ENCODE measurements at regions not wholly inside any gene's neighbourhood (a gene's known extent, or its start where the extent isn't known, plus 50 kb on each side); places are given as distances from the start of the nearest gene placed in this dataset.

DNA sequence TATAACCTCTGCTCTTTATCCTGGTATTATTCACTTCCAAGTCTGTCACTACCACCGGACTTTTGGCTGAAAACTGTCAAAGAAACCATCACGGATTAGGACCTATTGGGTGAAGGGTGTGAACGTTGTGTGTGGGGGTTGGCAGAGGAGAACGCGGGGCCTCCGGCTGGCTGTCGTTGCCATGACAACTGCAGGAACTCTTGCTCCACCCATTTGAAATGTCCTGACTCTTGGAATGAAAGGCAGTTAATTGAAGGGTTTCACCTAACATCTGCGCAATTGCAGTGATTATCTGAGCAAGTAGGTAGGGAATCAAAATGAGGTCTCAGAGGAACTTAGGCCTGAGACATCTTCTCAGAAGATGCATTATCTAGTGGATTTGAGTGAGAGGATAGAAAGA, 60.9 kb upstream of the CLMP start:
- TF ChIP-seq, protein P1, sequence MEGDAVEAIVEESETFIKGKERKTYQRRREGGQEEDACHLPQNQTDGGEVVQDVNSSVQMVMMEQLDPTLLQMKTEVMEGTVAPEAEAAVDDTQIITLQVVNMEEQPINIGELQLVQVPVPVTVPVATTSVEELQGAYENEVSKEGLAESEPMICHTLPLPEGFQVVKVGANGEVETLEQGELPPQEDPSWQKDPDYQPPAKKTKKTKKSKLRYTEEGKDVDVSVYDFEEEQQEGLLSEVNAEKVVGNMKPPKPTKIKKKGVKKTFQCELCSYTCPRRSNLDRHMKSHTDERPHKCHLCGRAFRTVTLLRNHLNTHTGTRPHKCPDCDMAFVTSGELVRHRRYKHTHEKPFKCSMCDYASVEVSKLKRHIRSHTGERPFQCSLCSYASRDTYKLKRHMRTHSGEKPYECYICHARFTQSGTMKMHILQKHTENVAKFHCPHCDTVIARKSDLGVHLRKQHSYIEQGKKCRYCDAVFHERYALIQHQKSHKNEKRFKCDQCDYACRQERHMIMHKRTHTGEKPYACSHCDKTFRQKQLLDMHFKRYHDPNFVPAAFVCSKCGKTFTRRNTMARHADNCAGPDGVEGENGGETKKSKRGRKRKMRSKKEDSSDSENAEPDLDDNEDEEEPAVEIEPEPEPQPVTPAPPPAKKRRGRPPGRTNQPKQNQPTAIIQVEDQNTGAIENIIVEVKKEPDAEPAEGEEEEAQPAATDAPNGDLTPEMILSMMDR (IDR thresholded peaks at IDR 0.05) = no peak
- H3K4me1 ChIP-seq = no peaks in the 10 kb centered on the region
- H3K79me2 ChIP-seq = no peaks in the 10 kb centered on the region
- H3K27ac ChIP-seq = no peak overlapping the region
- no peak overlapping the region for H3K9ac ChIP-seq
- no peaks in the 10 kb centered on the region for H3K9me3 ChIP-seq (ENCODE audit: control insufficient read depth, low read length)
- no peaks in the 10 kb centered on the region for H3K27me3 ChIP-seq (ENCODE audit: control insufficient read depth, insufficient read depth, low read length)
- no peak overlapping the region for H3K4me2 ChIP-seq (ENCODE audit: low read length)
- H3K36me3 ChIP-seq (ENCODE audit: control insufficient read depth, insufficient read depth, low read length) = no peaks in the 10 kb centered on the region
- H3K4me3 ChIP-seq (ENCODE audit: low read depth, low read length) = no peak overlapping the region
- no peak overlapping the region for H2AFZ ChIP-seq

DNA sequence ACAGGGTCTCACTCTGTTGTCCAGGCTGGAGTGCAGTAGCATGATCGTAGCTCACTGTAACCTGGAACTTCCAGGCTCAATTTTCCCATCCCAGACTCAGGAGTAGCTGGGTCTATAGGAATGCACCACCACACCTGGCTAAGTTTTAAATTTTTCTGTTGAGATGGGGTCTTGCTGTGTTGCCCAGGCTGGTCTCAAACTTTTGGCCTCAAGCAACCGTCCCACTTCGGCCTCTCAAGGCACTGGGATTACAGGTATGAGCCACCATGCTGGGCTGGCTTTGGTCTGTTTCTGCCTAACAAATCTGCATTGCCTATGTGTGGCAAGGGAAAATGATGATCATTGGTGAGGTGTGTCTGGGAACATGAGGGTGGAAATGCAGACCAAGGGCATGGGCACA, 59.3 kb upstream of the CLMP start:
- no peak overlapping the region for H3K4me3 ChIP-seq (ENCODE audit: low read depth, low read length)
- TF ChIP-seq, protein P1 (IDR thresholded peaks at IDR 0.05) = no peak

DNA sequence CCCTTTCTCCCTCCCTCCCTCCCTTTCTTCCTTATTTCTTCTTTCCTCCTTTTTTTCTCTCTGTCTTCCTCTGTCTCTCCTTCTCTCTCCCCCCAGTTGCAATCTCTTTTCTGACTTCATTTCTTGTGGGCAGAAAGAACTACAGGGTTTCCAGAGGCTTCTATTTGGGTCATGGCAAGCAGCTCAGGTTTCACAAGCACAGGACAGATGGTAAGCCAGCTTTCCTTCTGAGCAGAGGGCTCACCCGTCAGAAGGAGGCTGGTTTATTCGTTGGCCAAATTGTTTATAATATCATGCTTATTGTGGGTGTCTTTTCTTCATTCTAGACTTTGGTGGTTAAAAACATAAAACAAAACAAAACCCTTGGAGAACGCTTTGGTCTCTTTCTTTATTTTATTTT, 58.9 kb upstream of the CLMP start:
- Histone ChIP-seq H3K4me3 (ENCODE audit: low read depth, low read length) (no peak overlapping the region), H3K79me2 (no peaks in the 10 kb centered on the region), H3K4me1 (no peaks in the 10 kb centered on the region), H2AFZ (no peak overlapping the region), H3K4me2 (ENCODE audit: low read length) (no peak overlapping the region), H3K9me3 (ENCODE audit: control insufficient read depth, low read length) (no peaks in the 10 kb centered on the region), H3K27ac (no peak overlapping the region), H3K36me3 (ENCODE audit: control insufficient read depth, insufficient read depth, low read length) (no peaks in the 10 kb centered on the region), H3K27me3 (ENCODE audit: control insufficient read depth, insufficient read depth, low read length) (no peaks in the 10 kb centered on the region), H3K9ac (no peak overlapping the region)
- TF ChIP-seq, protein P1 (IDR thresholded peaks at IDR 0.05) = no peak

More for the DNA sequence above, 59.3 kb upstream of the CLMP start:
- Histone ChIP-seq H3K79me2 (no peaks in the 10 kb centered on the region), H3K4me1 (no peaks in the 10 kb centered on the region), H3K9me3 (ENCODE audit: control insufficient read depth, low read length) (no peaks in the 10 kb centered on the region), H3K27ac (no peak overlapping the region), H3K9ac (no peak overlapping the region), H2AFZ (no peak overlapping the region), H3K36me3 (ENCODE audit: control insufficient read depth, insufficient read depth, low read length) (no peaks in the 10 kb centered on the region), H3K27me3 (ENCODE audit: control insufficient read depth, insufficient read depth, low read length) (no peaks in the 10 kb centered on the region), H3K4me2 (ENCODE audit: low read length) (no peak overlapping the region)

DNA sequence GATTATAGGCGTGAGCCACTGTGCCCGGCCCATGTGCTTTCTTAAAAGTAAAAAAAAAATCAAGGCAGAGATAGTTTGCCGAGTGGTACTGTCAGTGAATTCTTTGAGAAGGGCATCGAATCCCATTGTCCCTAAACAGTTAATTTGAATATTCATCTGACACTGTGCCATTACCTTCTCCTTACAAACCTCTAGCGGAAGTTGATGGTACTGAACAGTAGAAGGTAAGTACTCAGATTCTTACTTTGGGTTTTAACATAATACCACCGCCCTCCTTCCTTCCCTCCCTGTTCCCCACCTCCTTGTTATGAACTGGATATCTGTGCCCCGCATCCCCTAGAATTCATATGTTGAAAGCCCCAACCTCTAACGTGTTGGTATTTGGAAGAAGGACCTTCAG, 58.2 kb upstream of the CLMP start:
- H3K4me3 ChIP-seq (ENCODE audit: low read depth, low read length) = no peak overlapping the region
- no peaks in the 10 kb centered on the region for H3K79me2 ChIP-seq
- no peak overlapping the region for H3K9ac ChIP-seq
- TF ChIP-seq, protein P1 (IDR thresholded peaks at IDR 0.05) = no peak
- H2AFZ ChIP-seq = no peak overlapping the region
- no peak overlapping the region for H3K4me2 ChIP-seq (ENCODE audit: low read length)
- no peak overlapping the region for H3K27ac ChIP-seq
- H3K27me3 ChIP-seq (ENCODE audit: control insufficient read depth, insufficient read depth, low read length) = no peaks in the 10 kb centered on the region
- H3K36me3 ChIP-seq (ENCODE audit: control insufficient read depth, insufficient read depth, low read length) = no peaks in the 10 kb centered on the region
- H3K4me1 ChIP-seq = no peaks in the 10 kb centered on the region
- H3K9me3 ChIP-seq (ENCODE audit: control insufficient read depth, low read length) = no peaks in the 10 kb centered on the region

DNA sequence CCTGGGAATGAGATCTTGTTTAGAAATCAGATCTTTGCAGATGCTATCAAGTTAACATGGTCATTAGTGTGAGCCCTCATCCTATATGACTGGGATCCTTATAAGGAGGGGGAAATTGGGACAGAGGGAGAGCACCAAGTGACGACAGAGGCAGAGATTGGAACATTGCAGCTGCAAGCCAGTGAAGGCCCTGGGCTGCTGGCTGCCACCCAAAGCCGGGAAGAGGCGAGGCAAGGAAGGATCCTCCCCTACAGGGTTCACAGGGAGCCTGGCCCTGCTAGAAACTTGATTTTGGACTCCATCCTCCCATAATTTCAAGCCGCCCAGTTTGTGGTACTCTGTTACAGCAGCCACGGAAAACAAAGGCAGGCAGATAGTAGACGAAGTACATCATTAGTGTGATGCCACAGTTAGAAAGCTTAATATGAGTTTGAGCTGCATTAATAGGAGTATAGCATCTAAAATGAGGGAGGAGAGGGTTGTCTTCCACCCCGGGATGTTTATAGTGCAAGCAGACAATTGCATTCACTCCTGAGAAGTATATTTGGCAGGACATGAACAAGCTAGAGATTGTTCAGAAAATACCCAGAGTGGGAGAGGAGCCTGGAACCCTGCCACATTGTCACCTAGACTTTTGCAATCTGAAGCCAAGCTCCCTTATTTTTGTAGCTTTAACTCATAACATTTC, 56.8 kb upstream of the CLMP start:
- Histone ChIP-seq H3K4me2 (ENCODE audit: low read length) (no peak overlapping the region), H3K4me1 (no peaks in the 10 kb centered on the region), H3K4me3 (ENCODE audit: low read depth, low read length) (no peak overlapping the region), H3K9ac (no peak overlapping the region), H3K27me3 (ENCODE audit: control insufficient read depth, insufficient read depth, low read length) (no peaks in the 10 kb centered on the region), H2AFZ (no peak overlapping the region), H3K9me3 (ENCODE audit: control insufficient read depth, low read length) (no peaks in the 10 kb centered on the region), H3K36me3 (ENCODE audit: control insufficient read depth, insufficient read depth, low read length) (no peaks in the 10 kb centered on the region), H3K79me2 (no peaks in the 10 kb centered on the region), H3K27ac (no peak overlapping the region)
- TF ChIP-seq, protein P1 (IDR thresholded peaks at IDR 0.05) = no peak
